AG04450 (cell line): ENCODE measurements at regions not wholly inside any gene's neighbourhood (a gene's known extent, or its start where the extent isn't known, plus 50 kb on each side); places are given as distances from the start of the nearest gene placed in this dataset.

ENCODE experiments used
- CTCF ChIA-PET: fragments of 300-600, 350-600 bp; formaldehyde crosslinking; extraction: SDS; loops from one replicate; lab custom pipeline; 2022; ENCODE audit warnings: antibody characterized with exemption, inconsistent platforms; lab: Charles Lee
- POLR2A ChIA-PET: fragments of 350-600 bp; formaldehyde crosslinking; extraction: SDS; loops from one replicate; lab custom pipeline; 2021; ENCODE audit warnings: antibody characterized with exemption, inconsistent platforms; lab: Yijun Ruan, JAX
- DNase-seq: peaks from one replicate; pipeline ENCODE4 v3.0.0-alpha.2; 2011; ENCODE audit warnings: low read depth, low spot score
- H3K27ac ChIP-seq: one replicate; pipeline ENCODE4 v1.5.1; 2012; ENCODE audit warnings: low read depth, low read length, control low read depth
- H3K27me3 ChIP-seq: one replicate; pipeline ENCODE4 v1.6.0; 2012; ENCODE audit warnings: low read length; ENCODE audit not compliant: control insufficient read depth, insufficient read depth
- H3K4me3 ChIP-seq: 2 replicates; pipeline ENCODE4 v1.5.1; 2011; ENCODE audit warnings: mild to moderate bottlenecking, low read depth, low read length, control low read depth
- H3K9me3 ChIP-seq: 2 replicates; pipeline ENCODE4 v1.5.1; 2012; ENCODE audit warnings: low read length; ENCODE audit not compliant: control insufficient read depth, insufficient read depth
- TF ChIP-seq, protein P1 (sequence below): IDR thresholded peaks from 2 replicates; pipeline ENCODE4 v1.5.1; 2011; ENCODE audit warnings: low read depth, low read length, control low read depth, inconsistent platforms

DNA sequence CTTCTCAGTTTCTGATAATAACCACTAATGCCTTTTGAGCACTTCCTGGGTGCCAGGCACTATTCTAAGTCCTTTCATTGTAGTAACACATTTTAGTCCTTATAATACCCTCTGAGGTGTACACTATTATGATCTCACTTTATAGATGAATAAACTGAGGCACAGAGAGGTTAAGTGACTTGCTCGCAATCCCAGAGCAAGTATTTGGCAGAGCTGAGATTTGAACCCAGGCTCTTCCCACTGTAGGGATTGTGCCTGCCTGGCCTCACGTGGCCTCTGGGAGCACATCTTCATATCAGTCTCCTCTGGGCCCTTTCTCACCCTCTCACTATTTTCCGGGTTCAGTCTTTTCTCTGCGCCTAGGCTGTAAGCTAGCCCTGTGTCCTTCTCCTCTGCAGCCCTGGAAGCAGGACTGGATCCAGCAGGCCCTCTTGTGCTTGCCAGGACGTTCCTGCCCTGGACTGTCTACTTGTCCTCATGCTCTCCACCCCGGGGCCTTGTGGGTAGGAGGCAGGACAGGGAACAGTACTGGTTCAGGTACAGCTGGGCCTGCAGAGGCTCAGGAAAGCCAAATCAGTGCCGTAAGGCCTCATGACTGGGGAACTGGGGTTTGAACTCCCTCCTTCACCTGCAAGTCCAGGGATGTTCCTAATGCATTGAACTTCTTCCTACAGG is 139.6 kb downstream of the VEGFA start:
- DNase-seq: no peak
- TF ChIP-seq, protein P1, sequence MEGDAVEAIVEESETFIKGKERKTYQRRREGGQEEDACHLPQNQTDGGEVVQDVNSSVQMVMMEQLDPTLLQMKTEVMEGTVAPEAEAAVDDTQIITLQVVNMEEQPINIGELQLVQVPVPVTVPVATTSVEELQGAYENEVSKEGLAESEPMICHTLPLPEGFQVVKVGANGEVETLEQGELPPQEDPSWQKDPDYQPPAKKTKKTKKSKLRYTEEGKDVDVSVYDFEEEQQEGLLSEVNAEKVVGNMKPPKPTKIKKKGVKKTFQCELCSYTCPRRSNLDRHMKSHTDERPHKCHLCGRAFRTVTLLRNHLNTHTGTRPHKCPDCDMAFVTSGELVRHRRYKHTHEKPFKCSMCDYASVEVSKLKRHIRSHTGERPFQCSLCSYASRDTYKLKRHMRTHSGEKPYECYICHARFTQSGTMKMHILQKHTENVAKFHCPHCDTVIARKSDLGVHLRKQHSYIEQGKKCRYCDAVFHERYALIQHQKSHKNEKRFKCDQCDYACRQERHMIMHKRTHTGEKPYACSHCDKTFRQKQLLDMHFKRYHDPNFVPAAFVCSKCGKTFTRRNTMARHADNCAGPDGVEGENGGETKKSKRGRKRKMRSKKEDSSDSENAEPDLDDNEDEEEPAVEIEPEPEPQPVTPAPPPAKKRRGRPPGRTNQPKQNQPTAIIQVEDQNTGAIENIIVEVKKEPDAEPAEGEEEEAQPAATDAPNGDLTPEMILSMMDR: no peak
- ChIA-PET POLR2A (no interaction called here), CTCF (no interaction called here)
- no peak overlapping the region for H3K4me3 ChIP-seq
- H3K27ac ChIP-seq: no peak overlapping the region
- no peaks in the 10 kb centered on the region for H3K9me3 ChIP-seq
- H3K27me3 ChIP-seq: peaks cover 9% of the 10 kb centered on the region

DNA sequence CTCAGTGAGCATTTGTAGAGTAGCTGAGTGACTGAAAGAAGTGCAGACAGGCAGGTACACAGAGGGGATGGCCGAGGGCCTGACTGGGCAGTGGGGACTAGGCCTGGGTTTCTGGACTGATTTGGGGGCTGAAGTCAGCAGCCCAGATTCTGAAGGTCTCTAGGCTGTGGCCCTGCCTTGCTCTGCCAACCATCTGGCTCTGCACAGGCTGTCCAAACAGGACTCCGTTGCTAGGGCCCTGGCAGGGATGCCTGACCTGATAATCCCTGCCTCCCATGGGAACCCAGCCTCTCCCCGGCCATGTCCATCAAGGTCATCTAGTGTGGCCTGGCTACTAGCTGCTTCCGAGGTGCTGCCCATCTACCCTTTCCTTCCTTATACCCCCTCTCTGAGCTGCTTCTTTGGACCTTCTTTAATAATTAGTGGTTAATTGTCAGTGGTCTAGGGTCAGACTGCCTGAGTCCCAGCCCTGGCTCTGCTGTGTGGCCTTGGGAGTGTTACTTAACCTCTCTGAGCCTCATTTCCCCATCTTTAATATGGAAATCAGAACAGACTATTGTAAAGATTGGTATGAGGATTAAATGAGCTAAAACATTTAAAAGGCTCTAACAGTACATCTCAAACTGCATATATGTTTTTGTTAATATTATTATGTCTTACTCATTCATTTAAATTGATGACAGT is 137.9 kb downstream of the VEGFA start:
- no peak for DNase-seq
- Histone ChIP-seq H3K4me3 (no peak overlapping the region), H3K9me3 (no peaks in the 10 kb centered on the region), H3K27me3 (peaks cover 9% of the 10 kb centered on the region), H3K27ac (no peak overlapping the region)
- POLR2A ChIA-PET: no interaction called here
- TF ChIP-seq, protein P1: no peak
- CTCF ChIA-PET: interaction anchor here (0.6 to 0.8 kb wide), 3 partner anchors 9 to 139 kb away, joined by 3 read pairs; no protein-coding TSS in a partner anchor

DNA sequence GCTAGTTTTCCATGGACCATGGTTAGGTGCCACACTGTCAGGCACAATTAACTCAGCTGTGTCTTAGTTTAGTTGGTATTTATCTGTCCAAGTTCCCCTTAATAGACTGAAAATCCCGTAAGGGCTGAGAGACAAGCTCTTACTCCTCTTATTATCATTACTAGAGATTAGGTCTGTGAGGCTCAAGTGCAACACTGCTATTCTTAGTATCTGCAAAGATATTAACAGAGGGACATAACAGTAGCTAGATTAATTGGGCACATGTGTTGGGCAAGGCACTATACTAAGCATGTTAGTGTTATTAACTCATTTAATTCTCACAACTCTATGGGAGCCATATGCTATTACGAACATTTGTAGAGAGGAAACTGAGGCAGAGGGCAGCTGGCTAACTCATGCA is 137.3 kb downstream of the VEGFA start:
- Histone ChIP-seq H3K27me3 (peaks cover 9% of the 10 kb centered on the region), H3K4me3 (no peak overlapping the region), H3K9me3 (no peaks in the 10 kb centered on the region), H3K27ac (no peak overlapping the region)
- no peak for DNase-seq
- CTCF ChIA-PET: interaction anchor here (0.7 kb wide), 1 partner anchor 138 kb away, joined by 3 read pairs; no protein-coding TSS in a partner anchor
- TF ChIP-seq, protein P1: no peak
- POLR2A ChIA-PET: no interaction called here

DNA sequence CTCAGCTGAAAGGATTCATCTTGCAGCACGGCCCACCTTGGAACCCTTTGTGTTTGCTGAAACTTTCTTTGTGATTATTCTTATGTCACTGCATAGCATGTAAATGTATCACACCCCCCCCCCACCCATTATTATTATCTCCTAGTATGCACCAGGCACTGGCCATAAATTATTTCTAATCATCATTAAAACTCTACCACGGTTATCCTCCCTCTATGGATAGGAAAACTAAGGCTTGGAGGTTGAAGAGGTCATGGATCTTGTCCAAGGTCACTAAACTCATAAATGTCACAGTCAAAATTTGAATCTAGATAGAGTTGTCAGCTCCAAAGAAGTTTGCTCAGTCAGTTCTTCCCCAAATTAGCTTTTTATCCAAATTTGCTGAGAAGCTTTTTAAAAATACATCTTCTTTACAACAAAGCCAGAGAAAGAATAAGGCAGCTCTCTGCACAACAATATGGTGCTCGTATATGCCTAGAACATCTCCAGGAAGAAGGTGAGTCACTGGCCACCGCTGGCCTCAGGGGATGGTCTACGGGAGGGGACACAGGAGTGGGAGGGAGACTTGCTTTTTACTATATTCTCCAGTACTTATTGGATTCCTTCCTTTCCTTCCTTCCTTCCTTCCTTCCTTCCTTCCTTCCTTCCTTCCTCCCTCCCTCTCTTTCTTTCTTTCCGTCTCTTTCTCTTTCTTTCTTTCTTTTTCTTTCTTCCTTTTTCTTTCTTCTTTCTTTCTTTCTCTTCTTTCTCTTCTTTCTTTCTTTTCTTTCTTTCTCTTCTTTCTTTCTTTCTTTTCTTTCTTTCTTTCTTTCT is 134.5 kb downstream of the VEGFA start:
- TF ChIP-seq, protein P1: no peak
- ChIA-PET CTCF (interaction anchor here (0.6 to 1.4 kb wide), 3 partner anchors 130 to 236 kb away, joined by 3 to 4 read pairs (median 3); no protein-coding TSS in a partner anchor), POLR2A (no interaction called here)
- Histone ChIP-seq H3K27ac (no peak overlapping the region), H3K9me3 (no peaks in the 10 kb centered on the region), H3K27me3 (peaks cover 11% of the 10 kb centered on the region), H3K4me3 (no peak overlapping the region)
- DNase-seq: no peak
